ENCODE measurements at regions not wholly inside any gene's neighbourhood (a gene's known extent, or its start where the extent isn't known, plus 50 kb on each side); places are given as distances from the start of the nearest gene placed in this dataset.

GRCh38 chr5:92353107-92354030, 970.3 kb upstream of the ARRDC3 start:
- DNase-seq, result no peak
- H3K36me3 ChIP-seq, result no peaks in the 10 kb centered on the region
- no peaks in the 10 kb centered on the region for H3K4me1 ChIP-seq (ENCODE audit: insufficient read depth)
- H3K9me3 ChIP-seq, result no peaks in the 10 kb centered on the region
- TF ChIP-seq EP300 (IDR thresholded peaks at IDR 0.05) (no peak), POLR2A (IDR thresholded peaks at IDR 0.05) (no peak), CTCF (IDR thresholded peaks at IDR 0.05) (no peak)
- no peak overlapping the region for H3K27ac ChIP-seq
- WGBS, 3 donors, result 68 to 75% (median 70%) methylated on average over 5 of the region's 5 CpGs
- intact Hi-C loops (cut with DNase I), result no loop called here
- H3K4me3 ChIP-seq, result no peak overlapping the region
- no peaks in the 10 kb centered on the region for H3K27me3 ChIP-seq

GRCh38 chr5:92337772-92338234, 954.7 kb upstream of the ARRDC3 start:
- Histone ChIP-seq H3K27ac (no peak overlapping the region), H3K4me1 (ENCODE audit: insufficient read depth) (no peaks in the 10 kb centered on the region), H3K4me3 (no peak overlapping the region), H3K27me3 (no peaks in the 10 kb centered on the region), H3K36me3 (no peaks in the 10 kb centered on the region), H3K9me3 (no peaks in the 10 kb centered on the region)
- TF ChIP-seq EP300 (IDR thresholded peaks at IDR 0.05), result no peak
- TF ChIP-seq POLR2A (IDR thresholded peaks at IDR 0.05), result no peak
- TF ChIP-seq CTCF (IDR thresholded peaks at IDR 0.05), result no peak
- intact Hi-C loops (cut with DNase I), result no loop called here
- no peak for DNase-seq
- WGBS, 3 donors, result 34 to 42% (median 35%) methylated on average over 2 of the region's 2 CpGs

GRCh38 chr5:92332039-92332438, 948.9 kb upstream of the ARRDC3 start:
- Histone ChIP-seq H3K27me3 (no peaks in the 10 kb centered on the region), H3K27ac (no peak overlapping the region), H3K9me3 (no peaks in the 10 kb centered on the region), H3K4me3 (no peak overlapping the region), H3K36me3 (no peaks in the 10 kb centered on the region), H3K4me1 (ENCODE audit: insufficient read depth) (no peaks in the 10 kb centered on the region)
- TF ChIP-seq CTCF (IDR thresholded peaks at IDR 0.05), result no peak
- TF ChIP-seq EP300 (IDR thresholded peaks at IDR 0.05), result no peak
- no peak for TF ChIP-seq POLR2A (IDR thresholded peaks at IDR 0.05)
- intact Hi-C loops (cut with DNase I), result no loop called here
- no peak for DNase-seq
- WGBS, 3 donors, result 58 to 60% (median 59%) methylated on average over 2 of the region's 2 CpGs

- TF ChIP-seq EP300 (IDR thresholded peaks at IDR 0.05) (no peak), POLR2A (IDR thresholded peaks at IDR 0.05) (no peak), CTCF (IDR thresholded peaks at IDR 0.05) (no peak)
- Histone ChIP-seq H3K27ac (no peak overlapping the region), H3K4me3 (no peak overlapping the region), H3K4me1 (ENCODE audit: insufficient read depth) (no peaks in the 10 kb centered on the region), H3K27me3 (no peaks in the 10 kb centered on the region), H3K36me3 (no peaks in the 10 kb centered on the region), H3K9me3 (no peaks in the 10 kb centered on the region)
- no peak for DNase-seq
- intact Hi-C loops (cut with DNase I), result no loop called here
Measured at GRCh38 chr5:92330365-92330764, 947.2 kb upstream of the ARRDC3 start.
